GM12874 (cell line): ENCODE measurements at regions not wholly inside any gene's neighbourhood (a gene's known extent, or its start where the extent isn't known, plus 50 kb on each side); places are given as distances from the start of the nearest gene placed in this dataset.

ENCODE experiments used
- CTCF ChIP-seq: IDR thresholded peaks from 2 replicates; pipeline ENCODE4 v1.5.1; 2011; ENCODE audit warnings: low read depth, mild to moderate bottlenecking, control low read depth, low read length, moderate library complexity; ENCODE audit not compliant: insufficient read depth

- TF ChIP-seq CTCF, result no peak
These were observed 892.6 kb downstream of the TBC1D22A start for GRCh38 chr22:47654922-47655491.

- TF ChIP-seq CTCF, result no peak
These were observed 891.5 kb downstream of the TBC1D22A start for GRCh38 chr22:47653921-47654320.

GRCh38 chr22:47651216-47651987 lies 889.0 kb downstream of the TBC1D22A start:
- TF ChIP-seq CTCF, result no peak

GRCh38 chr22:47647720-47648119 lies 885.3 kb downstream of the TBC1D22A start:
- TF ChIP-seq CTCF, result no peak

GRCh38 chr22:47647181-47647580 lies 884.7 kb downstream of the TBC1D22A start:
- no peak for TF ChIP-seq CTCF

GRCh38 chr22:47645923-47646322 lies 883.5 kb downstream of the TBC1D22A start:
- TF ChIP-seq CTCF, result no peak

- no peak for TF ChIP-seq CTCF
These were observed 883.0 kb downstream of the TBC1D22A start for GRCh38 chr22:47645450-47645914.
